RWPE1 (cell line): ENCODE measurements at regions not wholly inside any gene's neighbourhood (a gene's known extent, or its start where the extent isn't known, plus 50 kb on each side); places are given as distances from the start of the nearest gene placed in this dataset.

Source experiments
- CTCF ChIA-PET: fragments of 350-600 bp; sonication (Branson Sonifier 250); formaldehyde crosslinking; extraction: SDS; loops from one replicate; lab custom pipeline; 2021; lab: Yijun Ruan, JAX
- POLR2A ChIA-PET: fragments of 400-600 bp; formaldehyde crosslinking; extraction: SDS; loops from one replicate; lab custom pipeline; 2020; ENCODE audit warnings: antibody characterized with exemption; ENCODE audit not compliant: low non-redundant PET; lab: Yijun Ruan, JAX
- DNase-seq: peaks from one replicate; pipeline ENCODE4 v3.0.0; 2012; ENCODE audit warnings: low spot score
- H3K27ac ChIP-seq: fragments of 450-650 bp; 2 replicates; pipeline ENCODE4 v1.5.1; 2017
- TF ChIP-seq, protein P1 (sequence below): fragments of 450-650 bp; conservative IDR thresholded peaks from 2 replicates; pipeline ENCODE4 v1.5.1; 2017; ENCODE audit warnings: low read depth, mild to moderate bottlenecking

GRCh38 chr4:120144041-120144440, 77.4 kb upstream of the MAD2L1 start:
- TF ChIP-seq, protein P1, sequence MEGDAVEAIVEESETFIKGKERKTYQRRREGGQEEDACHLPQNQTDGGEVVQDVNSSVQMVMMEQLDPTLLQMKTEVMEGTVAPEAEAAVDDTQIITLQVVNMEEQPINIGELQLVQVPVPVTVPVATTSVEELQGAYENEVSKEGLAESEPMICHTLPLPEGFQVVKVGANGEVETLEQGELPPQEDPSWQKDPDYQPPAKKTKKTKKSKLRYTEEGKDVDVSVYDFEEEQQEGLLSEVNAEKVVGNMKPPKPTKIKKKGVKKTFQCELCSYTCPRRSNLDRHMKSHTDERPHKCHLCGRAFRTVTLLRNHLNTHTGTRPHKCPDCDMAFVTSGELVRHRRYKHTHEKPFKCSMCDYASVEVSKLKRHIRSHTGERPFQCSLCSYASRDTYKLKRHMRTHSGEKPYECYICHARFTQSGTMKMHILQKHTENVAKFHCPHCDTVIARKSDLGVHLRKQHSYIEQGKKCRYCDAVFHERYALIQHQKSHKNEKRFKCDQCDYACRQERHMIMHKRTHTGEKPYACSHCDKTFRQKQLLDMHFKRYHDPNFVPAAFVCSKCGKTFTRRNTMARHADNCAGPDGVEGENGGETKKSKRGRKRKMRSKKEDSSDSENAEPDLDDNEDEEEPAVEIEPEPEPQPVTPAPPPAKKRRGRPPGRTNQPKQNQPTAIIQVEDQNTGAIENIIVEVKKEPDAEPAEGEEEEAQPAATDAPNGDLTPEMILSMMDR: no peak
- DNase-seq: no peak
- CTCF ChIA-PET: no interaction called here
- no peak overlapping the region for H3K27ac ChIP-seq
- POLR2A ChIA-PET: no interaction called here

GRCh38 chr4:120139392-120139791, 72.7 kb upstream of the MAD2L1 start:
- no peak for DNase-seq
- ChIA-PET POLR2A (no interaction called here), CTCF (no interaction called here)
- TF ChIP-seq, protein P1: no peak
- H3K27ac ChIP-seq: no peak overlapping the region

DNA sequence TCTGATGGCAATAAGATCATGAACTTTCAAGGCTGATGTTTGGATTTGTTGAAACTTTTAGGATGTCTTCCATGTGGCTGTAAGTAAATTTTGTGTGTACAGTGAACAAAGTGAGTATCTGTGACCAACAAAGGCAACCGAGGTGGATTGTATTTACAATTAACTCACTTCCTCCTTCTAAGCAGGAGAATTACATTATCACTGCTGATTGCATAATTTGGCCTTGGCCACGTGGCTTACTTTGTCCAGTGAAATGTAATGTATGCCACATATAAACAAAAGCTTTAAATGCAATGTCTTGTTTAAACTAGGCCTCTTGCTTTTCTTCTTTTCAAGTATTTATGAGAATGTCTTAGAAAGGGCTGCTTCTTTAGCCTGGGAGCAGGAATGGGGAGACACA, 66.3 kb upstream of the MAD2L1 start:
- no peak overlapping the region for H3K27ac ChIP-seq
- ChIA-PET POLR2A (no interaction called here), CTCF (no interaction called here)
- DNase-seq: no peak
- TF ChIP-seq, protein P1: no peak

DNA sequence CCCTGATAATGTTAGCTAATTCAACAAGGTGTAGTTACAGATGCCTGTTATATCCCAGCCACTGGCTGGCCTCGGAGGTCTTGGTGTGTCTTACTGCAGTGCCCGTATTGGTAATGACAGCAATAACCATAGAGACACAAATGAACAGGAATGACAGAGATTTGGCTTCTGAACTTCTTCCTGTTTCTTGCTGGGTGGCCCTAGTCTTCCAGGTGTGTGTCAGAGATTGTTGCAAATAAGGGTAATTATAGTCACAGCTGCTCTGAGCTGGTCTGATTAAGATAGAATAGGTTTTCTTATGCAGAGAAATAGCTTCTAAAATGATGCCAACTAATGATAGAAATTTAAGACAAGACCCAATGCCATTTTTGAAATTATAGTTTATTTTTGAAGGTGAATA, 64.1 kb upstream of the MAD2L1 start:
- CTCF ChIA-PET: no interaction called here
- DNase-seq: no peak
- POLR2A ChIA-PET: no interaction called here
- H3K27ac ChIP-seq: no peak overlapping the region
- TF ChIP-seq, protein P1: no peak
